Memory B cell (primary cell): ENCODE measurements at regions not wholly inside any gene's neighbourhood (a gene's known extent, or its start where the extent isn't known, plus 50 kb on each side); places are given as distances from the start of the nearest gene placed in this dataset.

Source experiments
- ATAC-seq: fragments of 150-1000 bp; cut with Tn5 transposase; 2 replicates; pipeline ENCODE4 v1.10.0; 2021; ENCODE audit warnings: low read depth, mild to moderate bottlenecking, moderate library complexity
- DNase-seq, 2 donors: peaks; one replicate each; pipeline ENCODE4 v3.0.0; 2022; ENCODE audit warnings: low spot score in 2 of 2
- H3K27ac Mint-ChIP-seq: one replicate; pipeline ENCODE4 v1.8.0; 2022; ENCODE audit warnings: mild to moderate bottlenecking, moderate library complexity, mixed read lengths
- H3K27me3 Mint-ChIP-seq: one replicate; pipeline ENCODE4 v1.8.0; 2022; ENCODE audit warnings: mixed read lengths
- H3K36me3 Mint-ChIP-seq: one replicate; pipeline ENCODE4 v1.8.0; 2022; ENCODE audit warnings: mild to moderate bottlenecking, mixed read lengths
- H3K4me1 Mint-ChIP-seq: one replicate; pipeline ENCODE4 v1.8.0; 2022; ENCODE audit warnings: mixed read lengths
- H3K4me3 Mint-ChIP-seq: one replicate; pipeline ENCODE4 v1.8.0; 2022; ENCODE audit warnings: mild to moderate bottlenecking, moderate library complexity, mixed read lengths
- H3K9me3 Mint-ChIP-seq: one replicate; pipeline ENCODE4 v1.8.0; 2022; ENCODE audit warnings: mixed read lengths

GRCh38 chr4:136691607-136692006, 840.7 kb downstream of the PCDH18 start:
- H3K4me1 Mint-ChIP-seq = no peaks in the 10 kb centered on the region
- H3K4me3 Mint-ChIP-seq = no peak overlapping the region
- DNase-seq (no peak), ATAC-seq (no peak)
- no peaks in the 10 kb centered on the region for H3K27me3 Mint-ChIP-seq
- H3K9me3 Mint-ChIP-seq = peaks cover 4% of the 10 kb centered on the region
- H3K27ac Mint-ChIP-seq = no peak overlapping the region
- H3K36me3 Mint-ChIP-seq = no peaks in the 10 kb centered on the region

- Mint-ChIP-seq H3K36me3 (no peaks in the 10 kb centered on the region), H3K4me3 (no peak overlapping the region), H3K9me3 (no peaks in the 10 kb centered on the region), H3K27me3 (no peaks in the 10 kb centered on the region), H3K4me1 (no peaks in the 10 kb centered on the region), H3K27ac (no peak overlapping the region)
- DNase-seq (no peak), ATAC-seq (no peak)
These were observed 841.9 kb downstream of the PCDH18 start for GRCh38 chr4:136690360-136690759.

GRCh38 chr4:136687596-136687995, 844.7 kb downstream of the PCDH18 start:
- Mint-ChIP-seq H3K27ac (no peak overlapping the region), H3K4me3 (no peak overlapping the region), H3K4me1 (no peaks in the 10 kb centered on the region), H3K27me3 (no peaks in the 10 kb centered on the region), H3K9me3 (no peaks in the 10 kb centered on the region), H3K36me3 (no peaks in the 10 kb centered on the region)
- ATAC-seq = no peak
- no peak for DNase-seq

GRCh38 chr4:136687118-136687517, 845.2 kb downstream of the PCDH18 start:
- ATAC-seq (no peak), DNase-seq (no peak)
- Mint-ChIP-seq H3K9me3 (no peaks in the 10 kb centered on the region), H3K36me3 (no peaks in the 10 kb centered on the region), H3K27me3 (no peaks in the 10 kb centered on the region), H3K4me3 (no peak overlapping the region), H3K27ac (no peak overlapping the region), H3K4me1 (no peaks in the 10 kb centered on the region)

DNA sequence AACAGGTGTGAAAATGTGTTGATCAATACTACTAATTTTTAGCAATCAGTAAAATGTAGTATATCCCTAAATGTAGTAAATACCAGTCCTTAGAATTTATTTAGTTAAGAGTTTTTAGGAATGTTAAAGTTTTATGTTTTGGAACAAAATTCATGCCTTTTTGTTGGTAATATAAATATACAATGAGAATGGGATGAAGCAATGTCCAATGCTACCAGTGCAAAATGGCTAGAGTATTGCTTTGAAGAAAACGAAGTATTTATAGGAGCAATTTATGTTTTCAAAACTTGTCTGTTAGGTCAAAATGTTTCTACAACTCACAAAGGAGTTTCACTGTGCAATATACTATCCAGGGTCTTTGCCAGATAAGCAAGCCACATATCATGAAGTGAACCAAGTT, 851.5 kb downstream of the PCDH18 start:
- ATAC-seq = no peak
- Mint-ChIP-seq H3K9me3 (no peaks in the 10 kb centered on the region), H3K36me3 (no peaks in the 10 kb centered on the region), H3K4me1 (no peaks in the 10 kb centered on the region), H3K27ac (no peak overlapping the region), H3K4me3 (no peak overlapping the region), H3K27me3 (no peaks in the 10 kb centered on the region)
- DNase-seq = no peak

GRCh38 chr4:136680271-136680670, 852.0 kb downstream of the PCDH18 start:
- ATAC-seq (no peak), DNase-seq (no peak)
- Mint-ChIP-seq H3K36me3 (no peaks in the 10 kb centered on the region), H3K4me3 (no peak overlapping the region), H3K27ac (no peak overlapping the region), H3K27me3 (no peaks in the 10 kb centered on the region), H3K4me1 (no peaks in the 10 kb centered on the region), H3K9me3 (no peaks in the 10 kb centered on the region)

GRCh38 chr4:136670265-136670664, 862.0 kb downstream of the PCDH18 start:
- no peak for ATAC-seq
- H3K9me3 Mint-ChIP-seq = no peaks in the 10 kb centered on the region
- no peak for DNase-seq

GRCh38 chr4:136664988-136665387, 867.3 kb downstream of the PCDH18 start:
- Mint-ChIP-seq H3K27ac (no peak overlapping the region), H3K9me3 (peaks cover 4% of the 10 kb centered on the region), H3K4me3 (no peak overlapping the region), H3K36me3 (no peaks in the 10 kb centered on the region), H3K27me3 (no peaks in the 10 kb centered on the region), H3K4me1 (no peaks in the 10 kb centered on the region)
- DNase-seq (no peak), ATAC-seq (no peak)

More at GRCh38 chr4:136670265-136670664, 862.0 kb downstream of the PCDH18 start:
- H3K4me3 Mint-ChIP-seq = no peak overlapping the region
- H3K36me3 Mint-ChIP-seq = no peaks in the 10 kb centered on the region
- no peaks in the 10 kb centered on the region for H3K4me1 Mint-ChIP-seq
- no peak overlapping the region for H3K27ac Mint-ChIP-seq
- H3K27me3 Mint-ChIP-seq = no peaks in the 10 kb centered on the region

- H3K4me1 Mint-ChIP-seq = no peaks in the 10 kb centered on the region
- H3K36me3 Mint-ChIP-seq = no peaks in the 10 kb centered on the region
- ATAC-seq = no peak
- peaks cover 4% of the 10 kb centered on the region for H3K9me3 Mint-ChIP-seq
- H3K27ac Mint-ChIP-seq = no peak overlapping the region
- no peak overlapping the region for H3K4me3 Mint-ChIP-seq
- no peak for DNase-seq
- no peaks in the 10 kb centered on the region for H3K27me3 Mint-ChIP-seq
These were observed 869.8 kb downstream of the PCDH18 start for GRCh38 chr4:136662539-136662938.

DNA sequence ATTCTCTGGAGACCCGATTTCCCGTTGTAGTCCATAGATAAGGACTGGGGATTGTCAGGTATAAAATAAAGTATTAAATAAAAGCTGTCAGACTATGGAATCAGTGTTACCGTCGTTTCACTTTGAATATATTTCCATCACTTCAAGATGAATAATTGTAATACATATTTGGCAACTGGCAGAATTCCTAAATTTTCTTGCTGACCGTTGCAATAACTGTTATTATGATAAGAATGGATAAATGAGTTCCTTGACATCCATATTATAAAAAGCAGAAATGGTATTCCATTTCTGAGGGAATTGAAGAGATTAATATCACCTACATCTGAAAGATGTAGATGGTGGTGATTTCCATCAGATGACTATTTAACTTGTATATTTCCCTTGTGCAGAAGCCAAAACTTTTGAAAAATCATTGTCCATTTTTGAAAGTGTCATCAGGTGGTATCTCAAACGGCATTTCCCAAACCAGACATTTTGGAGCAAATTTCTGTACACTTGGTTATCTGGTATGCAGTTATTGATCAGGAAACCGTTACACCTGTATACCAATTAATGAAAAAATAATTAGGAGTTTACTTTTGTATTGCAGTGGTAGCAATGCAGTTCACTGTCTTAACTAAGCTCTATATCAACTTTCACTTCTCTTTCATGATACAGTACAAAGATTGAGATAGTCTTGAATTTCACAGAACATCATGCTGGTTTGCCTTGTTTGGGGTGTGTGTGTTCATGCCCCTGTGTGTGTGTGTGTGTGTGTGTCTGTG, 878.5 kb downstream of the PCDH18 start:
- H3K27ac Mint-ChIP-seq = no peak overlapping the region
- H3K4me1 Mint-ChIP-seq = no peaks in the 10 kb centered on the region
- H3K4me3 Mint-ChIP-seq = no peak overlapping the region
- H3K27me3 Mint-ChIP-seq = no peaks in the 10 kb centered on the region
- DNase-seq = no peak
- H3K9me3 Mint-ChIP-seq = no peaks in the 10 kb centered on the region
- no peaks in the 10 kb centered on the region for H3K36me3 Mint-ChIP-seq
- ATAC-seq = no peak

GRCh38 chr4:136651932-136652331, 880.4 kb downstream of the PCDH18 start:
- no peaks in the 10 kb centered on the region for H3K4me1 Mint-ChIP-seq
- H3K36me3 Mint-ChIP-seq = no peaks in the 10 kb centered on the region
- H3K27ac Mint-ChIP-seq = no peak overlapping the region
- no peak for ATAC-seq
- H3K9me3 Mint-ChIP-seq = no peaks in the 10 kb centered on the region
- no peaks in the 10 kb centered on the region for H3K27me3 Mint-ChIP-seq
- DNase-seq = no peak
- no peak overlapping the region for H3K4me3 Mint-ChIP-seq

DNA sequence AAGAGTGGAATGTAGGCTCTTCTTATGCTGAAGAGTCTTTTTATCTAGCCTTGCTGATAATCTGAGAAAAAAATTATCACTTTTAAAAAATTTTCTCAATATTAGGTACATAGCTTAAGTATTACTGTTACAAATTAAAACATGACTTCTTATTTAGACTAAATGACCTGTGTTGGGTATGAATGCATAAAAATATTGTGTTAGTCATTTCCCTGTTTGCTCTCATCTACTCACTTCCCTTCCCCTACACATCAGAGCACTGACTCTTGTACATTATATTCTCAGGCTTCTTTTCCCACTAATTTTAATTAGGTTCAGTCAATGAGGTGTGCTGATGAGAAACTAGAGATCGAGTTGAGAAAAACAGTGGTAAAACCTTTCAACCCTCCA, 881.0 kb downstream of the PCDH18 start:
- ATAC-seq (no peak), DNase-seq (no peak)
- no peak overlapping the region for H3K4me3 Mint-ChIP-seq
- no peaks in the 10 kb centered on the region for H3K9me3 Mint-ChIP-seq
- H3K36me3 Mint-ChIP-seq = no peaks in the 10 kb centered on the region
- H3K4me1 Mint-ChIP-seq = no peaks in the 10 kb centered on the region
- no peak overlapping the region for H3K27ac Mint-ChIP-seq
- H3K27me3 Mint-ChIP-seq = no peaks in the 10 kb centered on the region

- H3K27me3 Mint-ChIP-seq = no peaks in the 10 kb centered on the region
- H3K4me3 Mint-ChIP-seq = no peak overlapping the region
- H3K27ac Mint-ChIP-seq = no peak overlapping the region
- no peaks in the 10 kb centered on the region for H3K9me3 Mint-ChIP-seq
- no peak for ATAC-seq
- no peaks in the 10 kb centered on the region for H3K4me1 Mint-ChIP-seq
- no peak for DNase-seq
- no peaks in the 10 kb centered on the region for H3K36me3 Mint-ChIP-seq
These were observed 881.6 kb downstream of the PCDH18 start for GRCh38 chr4:136650541-136651277.

- Mint-ChIP-seq H3K27ac (no peak overlapping the region), H3K36me3 (no peaks in the 10 kb centered on the region), H3K9me3 (no peaks in the 10 kb centered on the region), H3K27me3 (no peaks in the 10 kb centered on the region), H3K4me1 (no peaks in the 10 kb centered on the region), H3K4me3 (no peak overlapping the region)
- DNase-seq (no peak), ATAC-seq (no peak)
These were observed 888.0 kb downstream of the PCDH18 start for GRCh38 chr4:136644279-136644678.

DNA sequence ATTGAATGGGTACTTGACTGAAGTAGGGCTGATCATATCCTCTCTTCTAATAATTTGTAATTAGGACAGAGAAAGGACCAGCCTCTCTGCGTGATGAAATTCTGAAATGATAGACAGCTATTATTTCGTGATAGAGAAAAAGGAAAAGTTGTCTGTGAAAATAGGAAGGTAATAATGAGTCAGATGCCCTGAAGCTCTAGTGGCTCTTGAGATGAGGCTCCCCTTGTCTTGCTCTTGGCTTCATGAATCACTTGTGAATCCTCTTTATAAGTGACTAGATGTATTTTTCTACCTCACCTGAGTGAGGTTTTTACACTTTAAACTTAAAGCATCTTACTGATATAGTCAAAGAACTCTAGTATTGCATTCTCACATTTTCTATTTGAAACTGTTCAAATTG, 888.9 kb downstream of the PCDH18 start:
- no peaks in the 10 kb centered on the region for H3K27me3 Mint-ChIP-seq
- DNase-seq (no peak), ATAC-seq (no peak)
- no peaks in the 10 kb centered on the region for H3K9me3 Mint-ChIP-seq
- no peaks in the 10 kb centered on the region for H3K4me1 Mint-ChIP-seq
- no peak overlapping the region for H3K4me3 Mint-ChIP-seq
- no peaks in the 10 kb centered on the region for H3K36me3 Mint-ChIP-seq
- H3K27ac Mint-ChIP-seq = no peak overlapping the region
